ENCODE measurements at regions not wholly inside any gene's neighbourhood (a gene's known extent, or its start where the extent isn't known, plus 50 kb on each side); places are given as distances from the start of the nearest gene placed in this dataset.

DNA sequence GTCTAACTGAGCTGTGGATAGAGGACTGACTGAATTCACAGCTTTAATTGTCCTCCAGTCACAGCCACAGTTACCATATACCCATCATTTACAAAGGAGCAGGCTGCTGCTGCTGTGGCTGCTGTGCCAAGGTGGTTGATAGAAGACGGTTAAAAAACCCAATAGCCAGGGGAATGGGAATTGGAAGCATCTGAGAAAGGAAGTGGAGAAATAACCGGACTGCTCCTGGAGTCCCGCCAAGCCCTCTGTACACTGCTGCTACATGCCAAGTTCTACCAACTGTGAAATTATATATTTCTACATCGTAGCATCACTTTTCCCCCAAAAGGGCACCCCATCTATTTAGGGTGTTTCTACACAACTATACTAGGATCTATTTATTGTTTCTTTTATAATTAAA, 279.7 kb upstream of the ARX start:
- H3K9me3 ChIP-seq (replicated peaks; ENCODE audit: control insufficient read depth, insufficient read depth, low read length): no peaks in the 10 kb centered on the region
- H3K27me3 ChIP-seq (replicated peaks in 1 of 2; ENCODE audit: control insufficient read depth in 2 of 2, insufficient read depth in 2 of 2, low read length in 1 of 2): no peaks in the 10 kb centered on the region
- no peak for ATAC-seq
- no peaks in the 10 kb centered on the region for H3K36me3 ChIP-seq (ENCODE audit: control insufficient read depth in 2 of 2, insufficient read depth in 2 of 2, low read length in 1 of 2)
- DNase-seq (ENCODE audit: low read depth, low spot score): no peak
- intact Hi-C loops (cut with micrococcal nuclease; ENCODE audit: unreplicated experiment): no loop called here
- no peak overlapping the region for H3K9ac ChIP-seq (ENCODE audit: control insufficient read depth, insufficient read depth, low read length)
- ChIA-PET SMC1A (ENCODE audit: uncharacterized antibody, unreplicated experiment) (no interaction called here), CTCF (no interaction called here), RAD21 (ENCODE audit: unreplicated experiment) (no interaction called here), POLR2A (no interaction called here)
- WGBS (ENCODE audit: insufficient coverage, insufficient replicate concordance, low lambda C conversion rate, missing lambda C conversion rate): 23% methylated on average over 4 of the region's 4 CpGs
- in situ Hi-C loops (cut with MboI): no loop called here
- H3K79me2 ChIP-seq (ENCODE audit: control insufficient read depth, insufficient read depth, low read length): no peaks in the 10 kb centered on the region
- no peak overlapping the region for H3K4me2 ChIP-seq (ENCODE audit: control insufficient read depth, insufficient read depth)
- no peak for FAIRE-seq
- H3K27ac ChIP-seq (ENCODE audit: control insufficient read depth, insufficient read depth): no peak overlapping the region
- no TSS peak for BruUV-seq (replicated peaks)
- no peaks in the 10 kb centered on the region for H3K4me1 ChIP-seq (ENCODE audit: control insufficient read depth, insufficient read depth, low read length)
- no peak overlapping the region for H3K4me3 ChIP-seq
- H2AFZ ChIP-seq (ENCODE audit: control insufficient read depth, low read depth, low read length): no peak overlapping the region
- H4K20me1 ChIP-seq (ENCODE audit: control insufficient read depth, insufficient read depth): no peaks in the 10 kb centered on the region
- TF ChIP-seq ZZZ3 (IDR thresholded peaks at IDR 0.05; ENCODE audit: control insufficient read depth, insufficient read length, low read depth): no peak
- TF ChIP-seq NR2C2 (IDR thresholded peaks at IDR 0.05; ENCODE audit: borderline replicate concordance, control insufficient read depth, insufficient read length, low read depth): no peak
- no peak for TF ChIP-seq SIN3A (IDR thresholded peaks at IDR 0.05; ENCODE audit: low read depth, low read length)
- TF ChIP-seq ETV6 (conservative IDR thresholded peaks at IDR 0.05 in 1 of 2, IDR thresholded peaks at IDR 0.05 in 1 of 2; ENCODE audit: borderline replicate concordance in 1 of 2, low read depth in 1 of 2): no peak
- TF ChIP-seq RAD51 (IDR thresholded peaks at IDR 0.05): no peak
- no peak for TF ChIP-seq IKZF1 (conservative IDR thresholded peaks at IDR 0.05)
- no peak for TF ChIP-seq SREBF1 (IDR thresholded peaks at IDR 0.05; ENCODE audit: low read length)
- TF ChIP-seq PRDM15 (CRISPR knock-in tag; IDR thresholded peaks at IDR 0.05): no peak
- no peak for TF ChIP-seq RBBP5 (conservative IDR thresholded peaks at IDR 0.05)
- no peak for TF ChIP-seq RB1 (IDR thresholded peaks at IDR 0.05; ENCODE audit: borderline replicate concordance)
- TF ChIP-seq, protein P1, sequence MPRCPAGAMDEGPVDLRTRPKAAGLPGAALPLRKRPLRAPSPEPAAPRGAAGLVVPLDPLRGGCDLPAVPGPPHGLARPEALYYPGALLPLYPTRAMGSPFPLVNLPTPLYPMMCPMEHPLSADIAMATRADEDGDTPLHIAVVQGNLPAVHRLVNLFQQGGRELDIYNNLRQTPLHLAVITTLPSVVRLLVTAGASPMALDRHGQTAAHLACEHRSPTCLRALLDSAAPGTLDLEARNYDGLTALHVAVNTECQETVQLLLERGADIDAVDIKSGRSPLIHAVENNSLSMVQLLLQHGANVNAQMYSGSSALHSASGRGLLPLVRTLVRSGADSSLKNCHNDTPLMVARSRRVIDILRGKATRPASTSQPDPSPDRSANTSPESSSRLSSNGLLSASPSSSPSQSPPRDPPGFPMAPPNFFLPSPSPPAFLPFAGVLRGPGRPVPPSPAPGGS (IDR thresholded peaks at IDR 0.05; ENCODE audit: borderline replicate concordance, insufficient read depth, low read depth, low read length, poor library complexity, severe bottlenecking): no peak
- no peak for TF ChIP-seq ZBTB33 (IDR thresholded peaks at IDR 0.05)
- no peak for TF ChIP-seq CUX1 (IDR thresholded peaks at IDR 0.05; ENCODE audit: insufficient replicate concordance, low read depth, low read length)
